ENCODE measurements at regions not wholly inside any gene's neighbourhood (a gene's known extent, or its start where the extent isn't known, plus 50 kb on each side); places are given as distances from the start of the nearest gene placed in this dataset.

DNA sequence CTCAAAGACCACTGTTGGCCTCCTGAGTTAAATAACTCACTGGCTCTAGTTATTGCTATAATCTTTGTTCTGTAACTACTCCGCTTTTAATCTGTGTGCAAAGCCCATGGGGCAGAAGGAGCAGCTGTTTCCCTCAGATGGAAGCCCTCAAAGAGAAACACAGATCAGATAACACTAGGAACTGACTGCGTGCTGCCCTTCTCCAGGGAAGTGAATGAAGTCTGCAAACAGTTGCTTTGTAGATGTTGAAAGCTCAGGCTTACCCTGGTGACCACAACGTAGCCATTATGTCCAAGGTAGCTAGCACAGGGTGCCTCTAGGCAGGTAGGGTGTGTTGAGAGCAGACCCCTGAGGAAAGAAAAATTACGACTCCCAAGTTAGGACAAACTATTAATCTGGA is 152.3 kb upstream of the STAC start:
- TF ChIP-seq TAF1 (IDR thresholded peaks at IDR 0.05; ENCODE audit: low read depth, low read length) (no peak), CTCF (IDR thresholded peaks at IDR 0.05; ENCODE audit: control extremely low read depth in 1 of 3, insufficient read depth in 1 of 3, low read depth in 1 of 3, low read length in 3 of 3) (no peak), MAX (IDR thresholded peaks at IDR 0.05) (no peak), BCL11A (IDR thresholded peaks at IDR 0.05; ENCODE audit: low read depth in 2 of 2, low read length in 2 of 2) (no peak), NRF1 (IDR thresholded peaks at IDR 0.05; ENCODE audit: low read depth, low read length) (no peak), JUND (IDR thresholded peaks at IDR 0.05; ENCODE audit: low read length) (no peak), GABPA (IDR thresholded peaks at IDR 0.05; ENCODE audit: borderline replicate concordance, insufficient read depth, low read length) (no peak), RBBP5 (IDR thresholded peaks at IDR 0.05; ENCODE audit: borderline replicate concordance, low read depth, low read length) (no peak), EP300 (IDR thresholded peaks at IDR 0.05; ENCODE audit: borderline replicate concordance in 1 of 2, low read depth in 2 of 2, low read length in 2 of 2) (no peak), USF2 (IDR thresholded peaks at IDR 0.05; ENCODE audit: low read length) (no peak), PHF8 (conservative IDR thresholded peaks at IDR 0.05; ENCODE audit: low read depth, low read length) (no peak), POLR2A (IDR thresholded peaks at IDR 0.05; ENCODE audit: control extremely low read depth in 1 of 2, low read depth in 2 of 2, low read length in 2 of 2) (no peak)

Measured in H1 (cell line).